Ishikawa (cell line): ENCODE measurements at regions not wholly inside any gene's neighbourhood (a gene's known extent, or its start where the extent isn't known, plus 50 kb on each side); places are given as distances from the start of the nearest gene placed in this dataset.

ENCODE experiments used
- CEBPB ChIP-seq: IDR thresholded peaks from 2 replicates; pipeline ENCODE4 v1.6.1; 2012
- CREB1 ChIP-seq: IDR thresholded peaks from 2 replicates; pipeline ENCODE4 v1.6.1; 2012; ENCODE audit warnings: low read depth
- EGR1 ChIP-seq: IDR thresholded peaks from 2 replicates; pipeline ENCODE4 v1.6.1; 2012
- EP300 ChIP-seq: IDR thresholded peaks from 2 replicates; pipeline ENCODE4 v1.6.1; 2012; ENCODE audit warnings: borderline replicate concordance
- FOXM1 ChIP-seq: IDR thresholded peaks from 2 replicates; pipeline ENCODE4 v1.6.1; 2012; ENCODE audit warnings: low read depth, borderline replicate concordance
- MAX ChIP-seq: IDR thresholded peaks from 2 replicates; pipeline ENCODE4 v1.6.1; 2012
- NFIC ChIP-seq: IDR thresholded peaks from 2 replicates; pipeline ENCODE4 v1.6.1; 2012
- RAD21 ChIP-seq: IDR thresholded peaks from 2 replicates; pipeline ENCODE4 v1.6.1; 2012; ENCODE audit warnings: low read depth
- TAF1 ChIP-seq: IDR thresholded peaks from 2 replicates; pipeline ENCODE4 v1.6.1; 2012; ENCODE audit warnings: low read depth, mild to moderate bottlenecking
- TCF12 ChIP-seq: IDR thresholded peaks from 2 replicates; pipeline ENCODE4 v1.6.1; 2012; ENCODE audit warnings: low read depth
- TEAD4 ChIP-seq: IDR thresholded peaks from 2 replicates; pipeline ENCODE4 v1.6.1; 2012
- YY1 ChIP-seq: IDR thresholded peaks from 2 replicates; pipeline ENCODE4 v1.6.1; 2012; ENCODE audit warnings: low read depth
- ZBTB7A ChIP-seq: IDR thresholded peaks from 2 replicates; pipeline ENCODE4 v1.6.1; 2012; ENCODE audit warnings: low read depth
- TF ChIP-seq, protein P1 (sequence below): IDR thresholded peaks from 2 replicates; pipeline ENCODE4 v1.6.1; 2012
- TF ChIP-seq, protein P2 (sequence below): IDR thresholded peaks from 2 replicates; pipeline ENCODE4 v1.6.1; 2012; ENCODE audit warnings: low read depth, mild to moderate bottlenecking

DNA sequence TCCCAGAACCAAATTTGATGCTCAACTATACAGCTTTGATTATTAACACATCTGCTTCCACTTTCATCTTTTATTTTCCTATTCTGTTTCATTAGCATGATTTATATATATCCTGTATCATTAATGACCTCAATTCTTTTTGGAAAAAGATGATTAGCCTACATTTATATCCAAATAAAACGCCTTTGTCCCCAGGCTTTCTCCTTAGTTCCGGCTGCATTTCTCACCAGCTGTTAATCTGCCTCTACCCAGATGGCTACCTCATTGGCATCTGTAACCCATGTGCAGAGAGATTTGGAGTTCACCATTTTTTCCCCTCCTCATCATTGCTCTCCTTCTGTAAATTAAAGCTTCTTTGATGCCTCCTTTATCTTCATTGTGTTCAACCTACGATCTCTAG, 336.8 kb upstream of the RGS6 start:
- no peak for TF ChIP-seq TEAD4
- TF ChIP-seq MAX: no peak
- no peak for TF ChIP-seq CREB1
- TF ChIP-seq FOXM1: no peak
- no peak for TF ChIP-seq EP300
- TF ChIP-seq, protein P1, sequence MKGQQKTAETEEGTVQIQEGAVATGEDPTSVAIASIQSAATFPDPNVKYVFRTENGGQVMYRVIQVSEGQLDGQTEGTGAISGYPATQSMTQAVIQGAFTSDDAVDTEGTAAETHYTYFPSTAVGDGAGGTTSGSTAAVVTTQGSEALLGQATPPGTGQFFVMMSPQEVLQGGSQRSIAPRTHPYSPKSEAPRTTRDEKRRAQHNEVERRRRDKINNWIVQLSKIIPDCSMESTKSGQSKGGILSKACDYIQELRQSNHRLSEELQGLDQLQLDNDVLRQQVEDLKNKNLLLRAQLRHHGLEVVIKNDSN: no peak
- TF ChIP-seq RAD21: no peak
- no peak for TF ChIP-seq ZBTB7A
- no peak for TF ChIP-seq NFIC
- no peak for TF ChIP-seq CEBPB
- TF ChIP-seq TAF1: no peak
- no peak for TF ChIP-seq YY1
- no peak for TF ChIP-seq EGR1
- TF ChIP-seq, protein P2, sequence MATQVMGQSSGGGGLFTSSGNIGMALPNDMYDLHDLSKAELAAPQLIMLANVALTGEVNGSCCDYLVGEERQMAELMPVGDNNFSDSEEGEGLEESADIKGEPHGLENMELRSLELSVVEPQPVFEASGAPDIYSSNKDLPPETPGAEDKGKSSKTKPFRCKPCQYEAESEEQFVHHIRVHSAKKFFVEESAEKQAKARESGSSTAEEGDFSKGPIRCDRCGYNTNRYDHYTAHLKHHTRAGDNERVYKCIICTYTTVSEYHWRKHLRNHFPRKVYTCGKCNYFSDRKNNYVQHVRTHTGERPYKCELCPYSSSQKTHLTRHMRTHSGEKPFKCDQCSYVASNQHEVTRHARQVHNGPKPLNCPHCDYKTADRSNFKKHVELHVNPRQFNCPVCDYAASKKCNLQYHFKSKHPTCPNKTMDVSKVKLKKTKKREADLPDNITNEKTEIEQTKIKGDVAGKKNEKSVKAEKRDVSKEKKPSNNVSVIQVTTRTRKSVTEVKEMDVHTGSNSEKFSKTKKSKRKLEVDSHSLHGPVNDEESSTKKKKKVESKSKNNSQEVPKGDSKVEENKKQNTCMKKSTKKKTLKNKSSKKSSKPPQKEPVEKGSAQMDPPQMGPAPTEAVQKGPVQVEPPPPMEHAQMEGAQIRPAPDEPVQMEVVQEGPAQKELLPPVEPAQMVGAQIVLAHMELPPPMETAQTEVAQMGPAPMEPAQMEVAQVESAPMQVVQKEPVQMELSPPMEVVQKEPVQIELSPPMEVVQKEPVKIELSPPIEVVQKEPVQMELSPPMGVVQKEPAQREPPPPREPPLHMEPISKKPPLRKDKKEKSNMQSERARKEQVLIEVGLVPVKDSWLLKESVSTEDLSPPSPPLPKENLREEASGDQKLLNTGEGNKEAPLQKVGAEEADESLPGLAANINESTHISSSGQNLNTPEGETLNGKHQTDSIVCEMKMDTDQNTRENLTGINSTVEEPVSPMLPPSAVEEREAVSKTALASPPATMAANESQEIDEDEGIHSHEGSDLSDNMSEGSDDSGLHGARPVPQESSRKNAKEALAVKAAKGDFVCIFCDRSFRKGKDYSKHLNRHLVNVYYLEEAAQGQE: no peak
- TF ChIP-seq TCF12: no peak

DNA sequence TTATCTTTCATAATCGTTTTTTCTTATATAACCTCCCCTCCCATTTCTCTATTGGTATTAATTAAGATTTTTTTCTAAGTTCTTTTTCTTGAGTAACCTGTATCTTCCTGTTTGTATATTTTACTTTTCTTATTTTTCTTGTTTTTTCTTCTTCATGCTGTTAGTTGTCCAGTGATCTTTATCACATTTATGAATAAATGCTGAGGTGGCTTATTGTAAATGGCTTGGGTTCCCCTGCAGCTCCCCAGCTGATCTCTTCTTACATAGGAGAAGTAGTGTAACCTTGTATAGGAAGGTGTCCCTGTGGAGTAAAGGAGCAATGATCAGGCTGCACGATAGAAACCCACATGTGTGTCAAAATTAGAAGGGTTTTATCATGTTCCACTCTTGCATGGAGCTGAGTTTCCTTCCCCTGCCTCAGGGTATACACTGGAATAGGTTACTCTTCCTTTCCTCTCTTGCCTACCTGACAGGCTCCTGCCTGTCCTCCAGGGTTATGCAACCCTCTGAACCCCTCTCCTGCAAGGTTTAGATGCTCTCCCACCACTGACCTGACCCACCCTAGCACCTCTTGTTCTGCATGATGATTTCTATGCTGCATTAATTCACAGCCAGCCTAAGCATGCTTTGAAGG, 334.8 kb upstream of the RGS6 start:
- no peak for TF ChIP-seq EP300

DNA sequence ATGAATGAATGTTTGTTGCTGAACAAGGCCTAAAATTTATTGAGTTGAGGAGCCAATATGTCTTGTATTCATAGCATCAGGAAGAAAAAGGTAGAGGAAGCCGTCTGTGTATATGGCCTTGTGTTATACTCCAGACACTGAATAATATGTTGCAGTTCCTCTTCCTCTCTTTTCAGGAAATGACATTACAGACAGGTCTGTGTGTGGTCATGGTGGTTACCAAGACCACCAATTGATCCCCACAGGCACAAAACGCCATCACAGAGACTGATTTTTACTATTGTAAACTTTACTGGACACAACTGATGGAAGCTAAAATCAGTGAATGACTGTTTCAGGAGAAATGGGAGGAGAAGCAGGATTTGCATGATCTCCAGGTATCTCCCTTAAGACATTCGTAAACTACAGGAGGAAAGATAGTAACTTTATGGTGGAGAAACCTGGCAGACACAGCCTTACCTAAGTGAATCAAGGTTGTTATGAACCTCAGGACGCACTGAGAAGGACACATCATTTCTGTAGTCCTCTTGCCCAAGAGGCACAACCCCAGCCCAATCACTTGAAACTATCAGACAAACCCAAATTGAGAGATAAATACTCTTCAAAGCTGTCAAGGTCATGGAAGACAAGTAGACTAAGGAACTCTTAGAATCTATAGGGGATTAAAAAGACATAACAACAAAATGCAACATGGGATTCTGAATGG, 334.1 kb upstream of the RGS6 start:
- TF ChIP-seq FOXM1: no peak
- TF ChIP-seq CREB1: no peak
- TF ChIP-seq, protein P2: no peak
- TF ChIP-seq, protein P1: no peak
- TF ChIP-seq TAF1: no peak
- TF ChIP-seq CEBPB: no peak
- TF ChIP-seq TCF12: no peak
- TF ChIP-seq RAD21: no peak
- TF ChIP-seq EGR1: no peak
- TF ChIP-seq ZBTB7A: no peak
- no peak for TF ChIP-seq MAX
- TF ChIP-seq YY1: no peak
- TF ChIP-seq EP300: no peak
- no peak for TF ChIP-seq TEAD4
- TF ChIP-seq NFIC: no peak

- no peak for TF ChIP-seq TEAD4
- TF ChIP-seq EP300: no peak
- TF ChIP-seq FOXM1: no peak
- no peak for TF ChIP-seq CREB1
- TF ChIP-seq CEBPB: no peak
- TF ChIP-seq ZBTB7A: no peak
These were observed 331.9 kb upstream of the RGS6 start for GRCh38 chr14:71600309-71600708.

DNA sequence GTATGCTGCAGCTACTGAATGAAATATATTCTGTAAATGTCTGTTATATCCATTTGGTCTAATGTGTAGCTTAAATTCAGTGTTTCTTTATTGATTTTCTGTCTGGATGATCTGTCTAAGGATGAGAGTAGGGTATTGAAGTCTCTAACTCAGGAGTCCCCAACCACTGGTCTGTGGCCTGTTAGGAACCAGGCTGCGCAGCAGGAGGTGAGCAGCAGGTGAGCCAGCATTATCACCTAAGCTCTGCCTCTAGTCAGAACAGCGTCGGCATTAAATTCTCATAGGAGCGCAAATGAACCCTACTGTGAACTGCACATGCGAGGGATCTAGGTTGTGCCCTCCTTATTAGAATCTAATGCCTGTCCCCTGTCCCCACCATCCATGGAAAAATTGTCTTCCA, 329.7 kb upstream of the RGS6 start:
- TF ChIP-seq EGR1 (no peak), NFIC (no peak), RAD21 (no peak), MAX (no peak), TEAD4 (no peak), YY1 (no peak), TCF12 (no peak), EP300 (no peak), CREB1 (no peak), TAF1 (no peak)
- TF ChIP-seq, protein P2: no peak
- TF ChIP-seq, protein P1: no peak
